Lung (tissue), 11 donors: ENCODE measurements at regions not wholly inside any gene's neighbourhood (a gene's known extent, or its start where the extent isn't known, plus 50 kb on each side); places are given as distances from the start of the nearest gene placed in this dataset.

Experiments
- ATAC-seq: fragments of 200-7000 bp; cut with Tn5 transposase; one replicate; pipeline ENCODE4 v1.9.1; 2020; ENCODE audit warnings: moderate number of reproducible peaks; ENCODE audit not compliant: insufficient read depth, low FRiP score
- DNase-seq, 3 donors: peaks; one replicate each; pipeline ENCODE4 v3.0.0-alpha.2; 2013 to 2017
- H3K27ac ChIP-seq, 2 donors: one replicate each; pipeline ENCODE4 v1.5.1; 2013; ENCODE audit warnings: mild to moderate bottlenecking in 2 of 2, moderate library complexity in 2 of 2, control low read depth in 1 of 2, inconsistent platforms in 1 of 2, low read depth in 1 of 2, low read length in 1 of 2
- H3K27me3 ChIP-seq, 3 donors: one replicate each; pipeline ENCODE4 v1.5.1; 2013; ENCODE audit warnings: low read length in 2 of 3; ENCODE audit not compliant: control insufficient read depth in 3 of 3, insufficient read depth in 3 of 3
- H3K36me3 ChIP-seq, 4 donors: one replicate each; pipeline ENCODE4 v1.5.1; 2013; ENCODE audit warnings: low read length in 4 of 4, mild to moderate bottlenecking in 1 of 4, moderate library complexity in 1 of 4; ENCODE audit not compliant: control insufficient read depth in 4 of 4, insufficient read depth in 4 of 4
- H3K4me1 ChIP-seq, 5 donors: one replicate each; pipeline ENCODE4 v1.5.1; 2013; ENCODE audit warnings: low read length in 5 of 5, mild to moderate bottlenecking in 2 of 5, moderate library complexity in 1 of 5; ENCODE audit not compliant: control insufficient read depth in 5 of 5, insufficient read depth in 5 of 5
- H3K4me3 ChIP-seq: one replicate; pipeline ENCODE4 v1.5.1; 2013; ENCODE audit warnings: mild to moderate bottlenecking, control low read depth, moderate library complexity
- H3K9ac ChIP-seq, 2 donors: one replicate each; pipeline ENCODE4 v1.5.1; 2013; ENCODE audit warnings: low read length in 2 of 2, control low read depth in 1 of 2; ENCODE audit not compliant: insufficient read depth in 1 of 2
- H3K9me3 ChIP-seq, 4 donors: one replicate each; pipeline ENCODE4 v1.5.1; 2013; ENCODE audit warnings: low read length in 3 of 4, mild to moderate bottlenecking in 1 of 4, moderate library complexity in 1 of 4; ENCODE audit not compliant: control insufficient read depth in 4 of 4, insufficient read depth in 3 of 4
- WGBS, 2 donors: extraction: QIAGEN DNeasy Blood & Tissue Kit; methylation state at CpG; one replicate each; pipeline ENCODE4 v1.1.7; 2013; 5-methylcytosine and 5-hydroxymethylcytosine counted together
- TF ChIP-seq, protein P1 (sequence below): IDR thresholded peaks from 2 replicates; pipeline ENCODE4 v1.5.1; 2012; ENCODE audit warnings: mild to moderate bottlenecking; ENCODE audit errors: control extremely low read depth, extremely low read depth
- donor health status: control.
- donor health status: control.
- donor health status: Bipolar disorder and iron deficiency.
- donor health status: healthy.
- donor health status: DM: yes; HTN: yes; CAD: no.

DNA sequence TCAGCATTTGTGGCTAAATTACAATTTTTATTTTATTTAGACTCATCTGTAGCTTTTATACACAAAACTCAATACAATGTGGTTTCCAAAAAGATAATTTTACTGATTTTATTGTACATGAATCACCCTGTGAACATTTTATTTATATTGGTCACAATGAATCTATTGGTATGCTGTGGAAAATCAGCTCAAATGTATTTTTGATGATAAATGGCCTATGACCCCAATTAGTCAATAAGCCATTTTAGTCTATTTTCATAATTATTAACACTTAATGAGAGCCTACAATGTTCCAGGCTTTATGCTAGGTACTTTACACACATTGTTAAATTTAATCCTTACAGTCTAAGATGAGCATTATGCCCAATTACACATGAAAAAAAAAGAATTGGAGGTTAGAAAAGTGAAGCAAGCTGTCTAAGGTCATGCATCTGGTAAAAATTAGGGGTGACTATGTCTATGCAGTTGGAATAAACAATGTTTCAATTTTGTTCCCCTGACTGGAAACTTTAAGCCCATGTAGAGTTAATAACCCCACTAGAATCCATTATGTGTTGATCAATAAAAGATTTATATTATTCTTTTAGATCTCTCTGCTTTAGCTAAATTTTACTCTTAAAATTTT lies 344.7 kb downstream of the PABPC4L start:
- TF ChIP-seq, protein P1, sequence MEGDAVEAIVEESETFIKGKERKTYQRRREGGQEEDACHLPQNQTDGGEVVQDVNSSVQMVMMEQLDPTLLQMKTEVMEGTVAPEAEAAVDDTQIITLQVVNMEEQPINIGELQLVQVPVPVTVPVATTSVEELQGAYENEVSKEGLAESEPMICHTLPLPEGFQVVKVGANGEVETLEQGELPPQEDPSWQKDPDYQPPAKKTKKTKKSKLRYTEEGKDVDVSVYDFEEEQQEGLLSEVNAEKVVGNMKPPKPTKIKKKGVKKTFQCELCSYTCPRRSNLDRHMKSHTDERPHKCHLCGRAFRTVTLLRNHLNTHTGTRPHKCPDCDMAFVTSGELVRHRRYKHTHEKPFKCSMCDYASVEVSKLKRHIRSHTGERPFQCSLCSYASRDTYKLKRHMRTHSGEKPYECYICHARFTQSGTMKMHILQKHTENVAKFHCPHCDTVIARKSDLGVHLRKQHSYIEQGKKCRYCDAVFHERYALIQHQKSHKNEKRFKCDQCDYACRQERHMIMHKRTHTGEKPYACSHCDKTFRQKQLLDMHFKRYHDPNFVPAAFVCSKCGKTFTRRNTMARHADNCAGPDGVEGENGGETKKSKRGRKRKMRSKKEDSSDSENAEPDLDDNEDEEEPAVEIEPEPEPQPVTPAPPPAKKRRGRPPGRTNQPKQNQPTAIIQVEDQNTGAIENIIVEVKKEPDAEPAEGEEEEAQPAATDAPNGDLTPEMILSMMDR, result no peak
- Histone ChIP-seq H3K27me3 (no peaks in the 10 kb centered on the region), H3K36me3 (no peaks in the 10 kb centered on the region), H3K4me3 (no peak overlapping the region), H3K4me1 (no peaks in the 10 kb centered on the region), H3K9ac (no peak overlapping the region), H3K9me3 (no peaks in the 10 kb centered on the region), H3K27ac (no peak overlapping the region)
- DNase-seq (no peak), ATAC-seq (no peak)

DNA sequence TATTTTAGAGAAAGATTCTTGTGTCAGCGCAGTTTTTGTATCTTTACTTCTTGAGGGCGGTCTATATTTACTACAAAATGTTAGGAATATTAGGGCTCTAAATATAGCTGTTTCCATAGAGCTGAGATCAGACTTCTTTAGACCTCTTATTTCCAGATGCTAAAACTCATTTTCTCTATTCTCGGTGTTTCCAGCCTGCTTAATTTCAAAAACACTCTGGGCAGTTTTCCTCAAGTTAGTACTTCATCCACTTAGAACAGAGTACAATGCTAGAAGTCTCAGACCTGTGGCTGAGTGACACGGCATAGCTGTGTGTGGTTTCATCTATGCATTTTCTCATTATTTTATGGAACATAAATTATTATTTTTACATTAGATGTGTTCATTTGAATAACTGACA lies 346.6 kb downstream of the PABPC4L start:
- H3K27me3 ChIP-seq, result no peaks in the 10 kb centered on the region
- H3K4me1 ChIP-seq, result no peaks in the 10 kb centered on the region
- no peaks in the 10 kb centered on the region for H3K36me3 ChIP-seq
- H3K4me3 ChIP-seq, result no peak overlapping the region
- H3K9me3 ChIP-seq, result no peaks in the 10 kb centered on the region
- H3K9ac ChIP-seq, result no peak overlapping the region
- TF ChIP-seq, protein P1, result no peak
- 91 to 95% methylated on average over 4 of the region's 4 CpGs for WGBS, 2 donors
- DNase-seq (no peak), ATAC-seq (no peak)
- no peak overlapping the region for H3K27ac ChIP-seq

- Histone ChIP-seq H3K4me3 (no peak overlapping the region), H3K4me1 (no peaks in the 10 kb centered on the region), H3K27me3 (no peaks in the 10 kb centered on the region), H3K27ac (no peak overlapping the region), H3K9me3 (peaks cover 0 to 8% (median 3%) of the 10 kb centered on the region in 4 donors), H3K36me3 (no peaks in the 10 kb centered on the region), H3K9ac (no peak overlapping the region)
- DNase-seq (no peak), ATAC-seq (no peak)
- TF ChIP-seq, protein P1, result no peak
These were observed 362.3 kb downstream of the PABPC4L start for GRCh38 chr4:133839326-133839725.

DNA sequence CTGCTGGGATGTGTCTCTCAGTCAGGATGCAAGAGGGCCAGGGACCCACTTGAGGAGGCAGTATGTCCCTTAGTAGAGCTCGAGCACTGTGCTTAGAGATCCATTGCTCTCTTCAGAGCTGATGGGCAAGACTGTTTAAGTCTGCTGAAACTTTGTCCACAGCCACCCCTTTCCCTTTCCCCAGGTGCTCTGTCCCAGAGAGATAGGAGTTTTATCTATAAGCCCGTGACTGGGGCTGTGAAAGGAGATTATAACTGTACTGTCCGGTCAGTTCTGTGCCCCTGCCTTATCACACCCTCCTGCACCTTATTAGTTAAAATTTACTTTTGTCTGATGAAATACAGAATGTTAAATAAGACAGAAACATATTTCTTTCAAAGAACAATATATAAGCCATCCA lies 378.4 kb downstream of the PABPC4L start:
- ATAC-seq, result no peak

More for the DNA sequence above, 378.4 kb downstream of the PABPC4L start:
- H3K4me1 ChIP-seq, result no peaks in the 10 kb centered on the region
- no peak overlapping the region for H3K9ac ChIP-seq
- H3K27ac ChIP-seq, result no peak overlapping the region
- no peak overlapping the region for H3K4me3 ChIP-seq
- peaks cover 0 to 2% (median 0%) of the 10 kb centered on the region in 4 donors for H3K9me3 ChIP-seq
- TF ChIP-seq, protein P1, result no peak
- H3K36me3 ChIP-seq, result no peaks in the 10 kb centered on the region
- WGBS, 2 donors, result 84 to 93% methylated on average over 3 of the region's 3 CpGs
- H3K27me3 ChIP-seq, result no peaks in the 10 kb centered on the region
- no peak for DNase-seq
